Right cardiac atrium (tissue), 5 donors: ENCODE measurements at regions not wholly inside any gene's neighbourhood (a gene's known extent, or its start where the extent isn't known, plus 50 kb on each side); places are given as distances from the start of the nearest gene placed in this dataset.

ENCODE experiments used
- ATAC-seq, 2 donors: fragments of 200-7000 bp; cut with Tn5 transposase; one replicate each; pipeline versions ENCODE4 v1.8.0 to v1.9.1; 2020; ENCODE audit warnings: moderate library complexity in 2 of 2, mild to moderate bottlenecking in 1 of 2
- DNase-seq, 3 donors: peaks; one replicate each; pipeline ENCODE4 v3.0.0-alpha.2; 2020
- H3K27ac ChIP-seq: one replicate; pipeline ENCODE4 v1.5.1; 2013; ENCODE audit warnings: mild to moderate bottlenecking, low read length, control low read depth, moderate library complexity
- H3K27me3 ChIP-seq: one replicate; pipeline ENCODE4 v1.6.1; 2013; ENCODE audit not compliant: control insufficient read depth, insufficient read depth
- H3K4me1 ChIP-seq: one replicate; pipeline ENCODE4 v1.6.1; 2013; ENCODE audit warnings: low read length; ENCODE audit not compliant: control insufficient read depth, insufficient read depth
- H3K4me3 ChIP-seq: one replicate; pipeline ENCODE4 v1.5.1; 2013; ENCODE audit warnings: low read length, control low read depth
- H3K9me3 ChIP-seq: one replicate; pipeline ENCODE4 v1.6.1; 2013; ENCODE audit warnings: low read length; ENCODE audit not compliant: control insufficient read depth
- WGBS: extraction: QIAGEN DNeasy Blood & Tissue Kit; methylation state at CpG from one replicate; pipeline ENCODE4 v1.1.7; 2013; 5-methylcytosine and 5-hydroxymethylcytosine counted together
- intact Hi-C, 4 donors: fragments of 100-400 bp; cut with DNase I; formaldehyde crosslinking; loops; one replicate each; pipeline versions ENCODE4 v1.11.0 to v1.14.0; 2022 to 2023
- donor health status: healthy with polysubstance abuse.
- donor health status: DM: no; HTN: yes; CAD: no.
- donor health status: DM: no; HTN: no; CAD: no.
- donor health status: DM: no; HTN: yes; CAD: no; lungs with severe emphysema.
- donor health status: DM: yes; HTN: yes; CAD: no.

DNA sequence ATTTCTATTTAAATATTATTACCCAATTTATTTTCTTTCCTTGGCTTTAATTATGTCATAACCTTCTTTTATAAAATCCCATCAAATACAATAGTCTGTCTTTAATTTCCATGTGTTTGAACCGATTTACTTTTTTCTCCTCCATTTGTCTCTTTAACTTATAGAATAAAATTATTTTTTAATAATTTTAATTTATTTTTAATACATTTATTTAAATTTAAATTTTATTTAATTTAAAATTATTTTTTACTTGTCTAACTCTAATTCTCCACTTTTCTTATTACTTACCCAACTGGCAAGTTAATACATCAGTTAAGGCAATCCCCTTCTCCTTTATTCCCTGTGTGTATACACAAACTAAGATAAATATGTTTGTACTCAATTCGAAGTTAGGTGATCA lies 817.6 kb upstream of the NR2F2 start:
- H3K27me3 ChIP-seq: no peaks in the 10 kb centered on the region
- WGBS: 91% methylated on average over 2 of the region's 2 CpGs
- ATAC-seq (no peak), DNase-seq (no peak)
- no peaks in the 10 kb centered on the region for H3K4me1 ChIP-seq
- no peak overlapping the region for H3K4me3 ChIP-seq
- intact Hi-C loops: no loop called here
- no peak overlapping the region for H3K27ac ChIP-seq
- no peaks in the 10 kb centered on the region for H3K9me3 ChIP-seq

DNA sequence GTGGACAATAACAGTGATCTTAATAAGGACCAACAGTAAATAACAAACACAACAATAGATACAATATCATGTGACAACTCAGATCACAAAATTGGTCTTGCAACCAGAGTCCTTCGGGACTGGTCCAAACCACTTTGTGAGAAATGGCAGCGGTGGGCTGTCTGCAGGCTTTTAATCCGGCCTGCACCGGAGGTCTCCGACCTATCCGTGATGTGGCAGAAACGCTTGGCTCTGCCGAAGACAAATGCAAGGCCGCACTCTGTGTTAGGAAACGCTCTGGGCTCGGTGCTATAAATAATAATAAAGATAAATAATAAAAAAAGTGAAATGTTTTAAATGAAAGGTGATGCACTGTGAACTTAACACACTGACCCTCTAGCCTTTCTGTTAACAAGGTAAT lies 810.6 kb upstream of the NR2F2 start:
- DNase-seq (no peak), ATAC-seq (no peak)
- intact Hi-C loops: no loop called here
- Histone ChIP-seq H3K4me3 (no peak overlapping the region), H3K9me3 (no peaks in the 10 kb centered on the region), H3K27me3 (no peaks in the 10 kb centered on the region), H3K27ac (no peak overlapping the region), H3K4me1 (no peaks in the 10 kb centered on the region)
- WGBS: 97% methylated on average over 11 of the region's 11 CpGs

DNA sequence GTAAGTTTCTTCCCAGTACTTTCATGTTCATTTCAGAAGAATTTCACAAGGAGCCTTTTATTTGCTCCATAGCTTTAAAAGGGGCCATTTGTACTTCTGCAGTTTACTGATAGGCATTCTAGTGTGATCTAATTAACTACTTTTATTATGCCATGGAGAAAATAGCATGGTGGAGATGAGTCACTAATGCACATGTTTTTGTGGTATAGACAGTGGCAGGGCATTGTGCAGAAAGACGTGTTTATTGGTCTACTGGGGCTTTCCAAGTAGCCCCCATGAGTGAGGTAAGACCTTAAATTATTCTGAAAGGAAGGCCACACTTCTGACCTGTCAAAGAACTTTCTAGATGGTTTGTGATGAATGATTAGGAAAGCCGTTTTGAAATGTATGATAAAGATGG lies 810.0 kb upstream of the NR2F2 start:
- DNase-seq (no peak), ATAC-seq (no peak)
- no peaks in the 10 kb centered on the region for H3K27me3 ChIP-seq
- no peaks in the 10 kb centered on the region for H3K9me3 ChIP-seq
- no peak overlapping the region for H3K4me3 ChIP-seq
- no peaks in the 10 kb centered on the region for H3K4me1 ChIP-seq
- intact Hi-C loops: no loop called here
- WGBS: 64% methylated on average over 2 of the region's 2 CpGs
- H3K27ac ChIP-seq: no peak overlapping the region

DNA sequence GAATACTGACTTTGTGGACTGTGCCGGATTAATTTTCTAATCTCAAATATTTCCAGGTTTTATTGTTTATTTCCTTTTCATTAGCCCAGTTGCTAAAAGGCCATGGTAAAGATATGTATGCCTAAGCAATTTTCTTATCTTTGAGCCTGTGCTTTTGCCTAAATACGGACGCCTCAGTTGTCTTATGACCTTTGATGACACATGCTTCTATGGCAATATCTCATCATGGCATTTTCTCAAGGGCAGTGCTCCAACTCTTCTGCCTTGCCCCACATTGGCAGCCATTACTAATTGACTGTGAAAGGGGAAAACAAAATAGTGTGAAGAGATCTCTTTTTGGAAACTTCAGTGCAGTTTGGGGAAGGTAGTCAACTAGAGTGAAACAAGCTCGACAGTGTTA lies 809.6 kb upstream of the NR2F2 start:
- no peaks in the 10 kb centered on the region for H3K27me3 ChIP-seq
- intact Hi-C loops: no loop called here
- WGBS: 69% methylated on average over 4 of the region's 4 CpGs
- ATAC-seq (no peak), DNase-seq (no peak)
- no peaks in the 10 kb centered on the region for H3K9me3 ChIP-seq
- no peaks in the 10 kb centered on the region for H3K4me1 ChIP-seq
- H3K27ac ChIP-seq: no peak overlapping the region
- H3K4me3 ChIP-seq: no peak overlapping the region

DNA sequence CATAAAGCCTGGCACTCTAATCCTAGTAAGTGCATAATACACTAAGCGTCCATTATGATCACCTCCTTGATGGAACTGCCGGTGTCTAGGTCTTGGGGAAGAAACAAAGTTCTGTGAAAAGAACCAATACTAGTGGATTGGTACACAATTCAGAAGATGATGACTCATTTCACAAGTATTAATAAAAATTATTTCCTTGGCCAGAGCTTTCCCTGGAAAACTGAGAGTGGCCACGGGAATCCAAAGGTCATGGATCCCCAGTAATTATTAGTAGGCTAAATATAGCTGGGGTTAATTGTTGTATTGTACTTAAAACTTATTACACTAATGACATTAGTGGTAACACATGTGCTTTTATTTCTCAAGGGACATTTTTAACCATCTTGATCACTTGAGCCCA lies 808.0 kb upstream of the NR2F2 start:
- H3K9me3 ChIP-seq: no peaks in the 10 kb centered on the region
- ATAC-seq (no peak), DNase-seq (no peak)
- H3K27me3 ChIP-seq: no peaks in the 10 kb centered on the region
- 87% methylated on average over 3 of the region's 3 CpGs for WGBS
- no peak overlapping the region for H3K27ac ChIP-seq
- H3K4me1 ChIP-seq: no peaks in the 10 kb centered on the region
- intact Hi-C loops: no loop called here
- H3K4me3 ChIP-seq: no peak overlapping the region

DNA sequence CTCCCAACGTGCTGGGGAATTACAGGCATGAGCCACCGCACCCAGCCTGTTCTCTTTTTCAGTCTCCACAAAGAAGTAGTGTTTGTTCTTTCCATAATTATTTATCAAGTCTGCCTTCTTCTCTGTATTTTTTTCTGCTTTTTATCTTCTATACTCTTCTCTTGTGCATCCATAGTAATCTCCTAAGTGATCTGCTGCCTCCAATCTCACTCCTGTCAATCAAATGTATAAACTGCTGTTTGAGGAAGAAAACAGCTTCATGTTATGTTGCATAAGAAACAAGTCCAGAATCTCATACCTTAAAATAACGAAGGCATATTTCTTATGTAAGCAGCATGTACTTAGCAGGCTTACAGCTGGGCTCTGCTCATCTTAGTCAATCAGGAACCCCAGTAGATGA lies 801.6 kb upstream of the NR2F2 start:
- no peak for DNase-seq
- no peaks in the 10 kb centered on the region for H3K27me3 ChIP-seq
- 94% methylated on average over 3 of the region's 3 CpGs for WGBS
- no peak overlapping the region for H3K4me3 ChIP-seq
- no peaks in the 10 kb centered on the region for H3K9me3 ChIP-seq
- ATAC-seq: no peak
- H3K27ac ChIP-seq: no peak overlapping the region
- intact Hi-C loops: no loop called here
- H3K4me1 ChIP-seq: peaks cover 1% of the 10 kb centered on the region

DNA sequence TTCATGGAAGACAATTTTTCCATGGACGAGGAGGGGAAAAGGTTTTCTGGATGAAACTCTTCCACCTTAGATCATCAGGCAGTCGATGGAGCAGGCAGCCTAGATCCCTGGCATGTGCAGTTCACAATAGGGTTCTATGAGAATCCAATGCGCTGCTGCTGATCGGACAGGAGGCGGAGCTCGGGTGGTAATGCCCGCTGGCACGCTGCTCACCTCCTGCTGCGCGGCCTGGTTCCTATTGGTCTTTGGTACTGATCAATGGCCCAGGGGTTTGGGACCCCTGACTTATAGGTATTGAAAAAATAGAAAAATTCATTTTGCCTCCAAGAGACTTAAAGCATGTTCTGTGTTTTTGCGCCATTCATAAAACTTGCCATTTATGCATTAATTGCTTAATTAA lies 793.9 kb upstream of the NR2F2 start:
- ATAC-seq (no peak), DNase-seq (no peak)
- H3K4me3 ChIP-seq: no peak overlapping the region
- 98% methylated on average over 11 of the region's 11 CpGs for whole genome bisulfite sequencing
- intact Hi-C loops: no loop called here
- no peak overlapping the region for H3K27ac ChIP-seq
- H3K27me3 ChIP-seq: no peaks in the 10 kb centered on the region
- peaks cover 1% of the 10 kb centered on the region for H3K4me1 ChIP-seq
- no peaks in the 10 kb centered on the region for H3K9me3 ChIP-seq

DNA sequence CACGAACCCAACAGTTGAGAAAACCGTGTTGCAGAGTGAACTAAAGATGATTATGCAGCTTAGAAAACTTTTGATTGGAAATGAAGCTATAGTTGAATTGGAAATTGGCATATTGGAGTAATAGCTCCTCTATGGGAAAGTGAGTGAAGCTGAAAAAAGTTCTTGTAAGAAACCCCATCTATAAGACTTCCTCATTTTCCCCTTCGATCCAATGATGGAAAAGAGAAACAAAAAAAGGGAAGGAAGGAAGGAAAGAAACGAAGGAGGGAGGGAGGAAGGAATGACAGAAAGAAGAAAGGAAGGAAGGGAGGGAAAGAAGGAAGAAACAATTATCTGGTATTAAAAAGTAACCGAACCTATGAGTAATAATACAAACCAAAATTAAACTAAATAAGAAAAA lies 791.8 kb upstream of the NR2F2 start:
- intact Hi-C loops: no loop called here

DNA sequence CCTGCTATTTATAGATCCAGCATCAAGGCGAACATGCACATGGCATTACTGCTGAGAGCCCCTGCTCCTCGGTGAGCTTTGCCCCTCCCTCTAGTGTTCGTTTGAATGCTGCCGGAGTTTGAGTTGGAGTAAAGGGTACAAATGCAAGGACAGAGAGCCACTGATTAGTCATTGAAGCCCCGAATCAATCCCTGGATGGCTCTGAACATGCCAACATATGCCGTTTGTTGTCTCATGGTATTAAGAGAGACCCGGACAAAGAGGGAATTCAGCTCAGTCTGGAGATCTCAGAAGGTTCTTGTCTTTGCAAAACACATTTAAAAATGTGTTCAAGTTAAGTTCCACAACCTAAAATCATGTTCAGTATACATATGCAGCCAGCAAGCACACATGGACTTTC lies 789.2 kb upstream of the NR2F2 start:
- no peaks in the 10 kb centered on the region for H3K4me1 ChIP-seq
- intact Hi-C loops: no loop called here
- no peaks in the 10 kb centered on the region for H3K27me3 ChIP-seq
- DNase-seq (no peak), ATAC-seq (no peak)
- H3K4me3 ChIP-seq: no peak overlapping the region
- H3K27ac ChIP-seq: no peak overlapping the region
- WGBS: 57% methylated on average over 7 of the region's 7 CpGs
- H3K9me3 ChIP-seq: no peaks in the 10 kb centered on the region

More for the DNA sequence above, 791.8 kb upstream of the NR2F2 start:
- Histone ChIP-seq H3K9me3 (no peaks in the 10 kb centered on the region), H3K4me1 (no peaks in the 10 kb centered on the region), H3K27me3 (no peaks in the 10 kb centered on the region), H3K4me3 (no peak overlapping the region), H3K27ac (no peak overlapping the region)
- WGBS: 81% methylated on average over 5 of the region's 5 CpGs
- ATAC-seq (no peak), DNase-seq (no peak)

DNA sequence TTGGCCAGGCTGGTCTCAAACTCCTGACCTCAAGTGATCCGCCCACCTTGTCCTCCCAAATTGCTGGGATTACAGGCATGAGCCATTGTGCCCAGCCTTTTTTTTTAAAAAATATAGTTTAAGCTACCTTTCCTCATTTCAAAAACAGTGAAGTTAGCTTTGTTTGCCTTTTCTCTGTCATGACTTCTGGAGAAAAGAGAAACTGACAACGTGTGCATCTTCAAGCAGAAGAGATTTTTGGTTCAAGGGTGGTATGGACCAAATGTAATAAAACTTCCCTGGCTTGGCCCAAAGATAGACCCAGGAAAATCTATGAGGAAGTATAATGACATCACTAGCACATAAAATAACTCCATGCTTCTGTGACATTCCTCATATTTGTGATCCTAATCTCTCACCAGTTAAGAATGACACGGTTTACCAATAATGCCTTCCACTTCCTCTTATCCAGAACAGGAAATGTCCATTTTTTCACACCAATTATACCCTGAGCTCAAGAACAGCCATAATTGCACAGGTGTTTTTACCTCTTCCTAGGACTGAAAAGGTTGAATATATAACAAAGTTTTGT lies 781.2 kb upstream of the NR2F2 start:
- no peak overlapping the region for H3K27ac ChIP-seq
- no peak for ATAC-seq
- no peaks in the 10 kb centered on the region for H3K4me1 ChIP-seq
- no peak overlapping the region for H3K4me3 ChIP-seq
- intact Hi-C loops: no loop called here
- no peak for DNase-seq
- H3K27me3 ChIP-seq: no peaks in the 10 kb centered on the region
- no peaks in the 10 kb centered on the region for H3K9me3 ChIP-seq
- WGBS: 75% methylated on average over 3 of the region's 3 CpGs

DNA sequence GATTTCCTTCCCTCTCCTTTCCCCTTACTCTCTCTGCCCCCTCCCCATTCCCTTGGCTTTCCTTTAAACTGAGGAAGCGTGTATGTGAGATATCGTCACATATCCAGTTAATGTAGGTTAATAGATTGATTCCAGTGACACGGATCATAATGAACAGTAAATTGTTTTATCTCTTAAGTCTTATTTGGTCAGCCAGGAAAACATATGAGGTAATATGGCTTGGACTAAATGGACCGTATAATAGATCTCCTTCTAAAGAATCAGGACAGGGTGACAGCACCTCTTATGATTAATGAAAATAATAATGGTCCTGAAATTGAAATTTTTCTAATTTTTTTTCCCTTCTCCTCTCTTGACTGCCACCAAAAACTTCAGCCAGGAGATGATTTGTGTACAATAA lies 779.8 kb upstream of the NR2F2 start:
- WGBS: 86% methylated on average over 4 of the region's 4 CpGs

DNA sequence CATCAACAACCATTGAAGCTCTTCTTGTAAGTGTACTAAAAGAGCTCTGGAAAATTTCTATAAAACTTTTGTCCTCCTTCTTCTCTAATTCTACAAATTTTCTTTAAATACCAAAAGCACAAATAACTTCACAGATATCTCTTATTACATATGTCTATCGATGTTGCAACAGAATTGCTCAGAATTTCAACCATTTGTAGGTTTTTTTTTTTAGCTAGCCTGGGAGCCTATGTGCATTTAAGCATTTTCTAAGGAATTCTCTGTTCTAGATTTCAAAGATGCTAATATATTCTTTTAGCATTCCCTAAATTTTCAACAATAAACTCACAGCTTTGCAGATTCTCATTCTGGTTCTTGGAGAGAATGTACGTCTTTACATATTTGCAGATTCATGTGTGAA lies 774.3 kb upstream of the NR2F2 start:
- Histone ChIP-seq H3K27me3 (no peaks in the 10 kb centered on the region), H3K9me3 (no peaks in the 10 kb centered on the region), H3K4me3 (no peak overlapping the region), H3K27ac (no peak overlapping the region), H3K4me1 (peaks cover 5% of the 10 kb centered on the region)
- ATAC-seq: no peak
- intact Hi-C loops: no loop called here
- DNase-seq: no peak
- 73% methylated on average over 2 of the region's 2 CpGs for WGBS

More for the DNA sequence above, 779.8 kb upstream of the NR2F2 start:
- DNase-seq (no peak), ATAC-seq (no peak)
- intact Hi-C loops: no loop called here
- Histone ChIP-seq H3K9me3 (no peaks in the 10 kb centered on the region), H3K4me3 (no peak overlapping the region), H3K27me3 (no peaks in the 10 kb centered on the region), H3K27ac (no peak overlapping the region), H3K4me1 (no peaks in the 10 kb centered on the region)
